ENCODE measurements at regions not wholly inside any gene's neighbourhood (a gene's known extent, or its start where the extent isn't known, plus 50 kb on each side); places are given as distances from the start of the nearest gene placed in this dataset.

DNA sequence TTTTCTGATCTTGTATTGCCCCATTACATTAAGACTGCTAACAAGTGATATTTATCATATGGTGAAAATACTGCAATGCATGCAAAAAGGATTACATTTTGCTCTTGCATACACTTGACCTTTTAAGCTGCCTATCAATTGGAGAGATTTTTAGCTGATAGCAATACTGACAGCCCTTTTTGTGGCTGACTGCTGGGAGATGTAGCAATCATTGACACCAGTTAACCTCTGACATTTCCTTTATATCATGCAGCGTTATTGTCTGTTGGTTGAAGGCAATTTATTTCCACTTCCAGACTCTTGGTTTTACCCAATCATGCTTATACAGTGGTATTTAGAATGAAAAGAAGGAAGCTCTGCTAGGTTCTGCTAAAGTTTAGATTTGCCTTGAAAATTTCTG is 364.0 kb downstream of the LMO7 start:
- TF ChIP-seq, protein P1, sequence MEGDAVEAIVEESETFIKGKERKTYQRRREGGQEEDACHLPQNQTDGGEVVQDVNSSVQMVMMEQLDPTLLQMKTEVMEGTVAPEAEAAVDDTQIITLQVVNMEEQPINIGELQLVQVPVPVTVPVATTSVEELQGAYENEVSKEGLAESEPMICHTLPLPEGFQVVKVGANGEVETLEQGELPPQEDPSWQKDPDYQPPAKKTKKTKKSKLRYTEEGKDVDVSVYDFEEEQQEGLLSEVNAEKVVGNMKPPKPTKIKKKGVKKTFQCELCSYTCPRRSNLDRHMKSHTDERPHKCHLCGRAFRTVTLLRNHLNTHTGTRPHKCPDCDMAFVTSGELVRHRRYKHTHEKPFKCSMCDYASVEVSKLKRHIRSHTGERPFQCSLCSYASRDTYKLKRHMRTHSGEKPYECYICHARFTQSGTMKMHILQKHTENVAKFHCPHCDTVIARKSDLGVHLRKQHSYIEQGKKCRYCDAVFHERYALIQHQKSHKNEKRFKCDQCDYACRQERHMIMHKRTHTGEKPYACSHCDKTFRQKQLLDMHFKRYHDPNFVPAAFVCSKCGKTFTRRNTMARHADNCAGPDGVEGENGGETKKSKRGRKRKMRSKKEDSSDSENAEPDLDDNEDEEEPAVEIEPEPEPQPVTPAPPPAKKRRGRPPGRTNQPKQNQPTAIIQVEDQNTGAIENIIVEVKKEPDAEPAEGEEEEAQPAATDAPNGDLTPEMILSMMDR (IDR thresholded peaks at IDR 0.05): no peak
- no peak for TF ChIP-seq POLR2A (IDR thresholded peaks at IDR 0.05)
